GM18526 (cell line): ENCODE measurements at regions not wholly inside any gene's neighbourhood (a gene's known extent, or its start where the extent isn't known, plus 50 kb on each side); places are given as distances from the start of the nearest gene placed in this dataset.

ENCODE experiments used
- POLR2A ChIP-seq: IDR thresholded peaks from 3 replicates; pipeline ENCODE4 v1.6.1; 2011; ENCODE audit not compliant: insufficient read length; ENCODE audit errors: extremely low read depth

- TF ChIP-seq POLR2A, result no peak
Observed at GRCh38 chr12:9381619-9382018, 173.4 kb upstream of the PZP start.

- TF ChIP-seq POLR2A, result no peak
Observed at GRCh38 chr12:9380650-9381049, 172.5 kb upstream of the PZP start.

GRCh38 chr12:9379023-9379742, 171.0 kb upstream of the PZP start:
- no peak for TF ChIP-seq POLR2A

GRCh38 chr12:9378430-9378835, 170.2 kb upstream of the PZP start:
- no peak for TF ChIP-seq POLR2A

GRCh38 chr12:9372202-9372601, 164.0 kb upstream of the PZP start:
- no peak for TF ChIP-seq POLR2A

- no peak for TF ChIP-seq POLR2A
Observed at GRCh38 chr12:9367828-9368227, 159.6 kb upstream of the PZP start.

GRCh38 chr12:9367201-9367600, 159.0 kb upstream of the PZP start:
- TF ChIP-seq POLR2A, result no peak

GRCh38 chr12:9365296-9365695, 157.1 kb upstream of the PZP start:
- no peak for TF ChIP-seq POLR2A

GRCh38 chr12:9364224-9365176, 156.3 kb upstream of the PZP start:
- TF ChIP-seq POLR2A, result no peak

- TF ChIP-seq POLR2A, result no peak
Observed at GRCh38 chr12:9363145-9363544, 154.9 kb upstream of the PZP start.

GRCh38 chr12:9361879-9362326, 153.7 kb upstream of the PZP start:
- no peak for TF ChIP-seq POLR2A

- TF ChIP-seq POLR2A, result no peak
Observed at GRCh38 chr12:9351136-9351535, 142.9 kb upstream of the PZP start.

- TF ChIP-seq POLR2A, result no peak
Observed at GRCh38 chr12:9349888-9350885, 142.0 kb upstream of the PZP start.

GRCh38 chr12:9348906-9349518, 140.8 kb upstream of the PZP start:
- TF ChIP-seq POLR2A, result no peak

- no peak for TF ChIP-seq POLR2A
Observed at GRCh38 chr12:9347328-9348127, 139.3 kb upstream of the PZP start.
